GM12874 (cell line): ENCODE measurements at regions not wholly inside any gene's neighbourhood (a gene's known extent, or its start where the extent isn't known, plus 50 kb on each side); places are given as distances from the start of the nearest gene placed in this dataset.

Source experiments
- TF ChIP-seq, protein P1 (sequence below): IDR thresholded peaks from 2 replicates; pipeline ENCODE4 v1.5.1; 2011; ENCODE audit warnings: low read depth, mild to moderate bottlenecking, control low read depth, low read length, moderate library complexity; ENCODE audit not compliant: insufficient read depth

DNA sequence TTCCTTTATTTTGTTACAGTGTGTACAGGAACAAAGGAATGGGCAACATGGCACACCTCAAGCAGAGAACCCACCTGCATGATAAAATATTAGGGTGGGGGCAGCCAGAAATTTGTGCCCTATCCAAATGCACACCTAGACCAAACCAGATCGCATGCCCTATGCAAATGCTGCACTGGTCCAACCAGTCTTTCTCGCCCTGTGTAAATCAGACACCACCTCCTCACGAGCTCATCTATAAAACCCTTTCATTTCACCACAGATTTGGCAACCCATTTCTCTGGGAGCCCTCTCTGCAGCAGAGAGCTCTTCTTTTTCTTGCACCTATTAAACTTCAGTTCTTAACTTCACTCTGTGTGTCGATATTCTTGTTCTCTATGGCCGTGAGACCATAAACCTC is 1559.2 kb downstream of the SLITRK1 start:
- TF ChIP-seq, protein P1, sequence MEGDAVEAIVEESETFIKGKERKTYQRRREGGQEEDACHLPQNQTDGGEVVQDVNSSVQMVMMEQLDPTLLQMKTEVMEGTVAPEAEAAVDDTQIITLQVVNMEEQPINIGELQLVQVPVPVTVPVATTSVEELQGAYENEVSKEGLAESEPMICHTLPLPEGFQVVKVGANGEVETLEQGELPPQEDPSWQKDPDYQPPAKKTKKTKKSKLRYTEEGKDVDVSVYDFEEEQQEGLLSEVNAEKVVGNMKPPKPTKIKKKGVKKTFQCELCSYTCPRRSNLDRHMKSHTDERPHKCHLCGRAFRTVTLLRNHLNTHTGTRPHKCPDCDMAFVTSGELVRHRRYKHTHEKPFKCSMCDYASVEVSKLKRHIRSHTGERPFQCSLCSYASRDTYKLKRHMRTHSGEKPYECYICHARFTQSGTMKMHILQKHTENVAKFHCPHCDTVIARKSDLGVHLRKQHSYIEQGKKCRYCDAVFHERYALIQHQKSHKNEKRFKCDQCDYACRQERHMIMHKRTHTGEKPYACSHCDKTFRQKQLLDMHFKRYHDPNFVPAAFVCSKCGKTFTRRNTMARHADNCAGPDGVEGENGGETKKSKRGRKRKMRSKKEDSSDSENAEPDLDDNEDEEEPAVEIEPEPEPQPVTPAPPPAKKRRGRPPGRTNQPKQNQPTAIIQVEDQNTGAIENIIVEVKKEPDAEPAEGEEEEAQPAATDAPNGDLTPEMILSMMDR = no peak

DNA sequence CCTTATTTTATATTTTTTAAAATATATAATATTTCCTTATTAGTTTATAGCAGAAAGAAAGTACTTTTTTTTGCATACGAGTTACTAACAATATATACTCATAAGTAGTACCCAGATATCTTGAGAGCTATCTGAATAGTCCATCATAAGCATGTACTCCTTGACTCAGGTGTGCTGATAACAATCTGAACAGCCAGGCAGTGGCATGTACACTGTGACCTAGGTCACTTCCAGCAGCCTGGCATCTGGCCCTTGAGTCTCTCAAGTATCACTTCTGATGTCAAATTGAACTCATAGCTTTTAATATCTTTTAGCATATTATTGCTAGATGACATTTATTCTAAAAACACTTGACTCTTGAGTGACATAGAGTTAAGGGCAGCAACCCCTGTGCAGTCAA is 1576.7 kb downstream of the SLITRK1 start:
- TF ChIP-seq, protein P1 = no peak

DNA sequence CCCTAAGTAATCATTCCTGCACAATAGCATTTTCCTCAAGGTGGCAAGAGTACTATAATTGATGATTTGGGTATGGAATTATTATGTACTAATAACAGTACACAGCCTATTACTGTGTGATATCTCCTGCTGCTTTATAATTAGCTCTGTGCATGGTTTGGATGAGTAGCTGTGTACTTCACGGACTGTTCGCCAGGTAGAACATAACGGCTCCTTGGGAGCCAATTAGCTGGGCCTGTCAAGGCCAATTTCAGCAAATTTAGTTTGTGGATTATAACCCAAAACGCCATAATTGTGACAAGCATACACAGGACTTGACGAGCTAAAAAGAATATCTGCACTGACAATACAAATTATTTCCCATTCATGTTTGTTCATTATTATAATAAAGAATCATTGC is 1584.2 kb downstream of the SLITRK1 start:
- TF ChIP-seq, protein P1 = no peak

DNA sequence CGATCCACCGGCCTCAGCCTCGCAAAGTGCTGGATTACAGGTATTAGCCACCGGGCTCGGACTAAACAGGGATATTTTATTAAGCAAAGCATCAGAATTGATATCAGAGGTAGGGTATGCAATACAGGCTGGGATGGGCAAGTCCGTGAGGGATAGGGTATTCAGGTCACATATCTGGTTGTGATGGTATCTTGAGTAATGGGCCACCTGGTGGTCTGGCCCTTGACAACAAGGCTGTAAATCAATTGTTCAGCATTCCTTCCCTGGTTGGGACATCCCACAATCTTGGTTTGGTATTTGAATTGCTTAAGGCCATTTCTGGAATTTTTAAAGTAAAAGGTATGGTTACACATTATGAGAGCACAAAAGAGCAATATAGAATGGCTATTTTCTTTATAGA is 1588.0 kb downstream of the SLITRK1 start:
- TF ChIP-seq, protein P1 = no peak

DNA sequence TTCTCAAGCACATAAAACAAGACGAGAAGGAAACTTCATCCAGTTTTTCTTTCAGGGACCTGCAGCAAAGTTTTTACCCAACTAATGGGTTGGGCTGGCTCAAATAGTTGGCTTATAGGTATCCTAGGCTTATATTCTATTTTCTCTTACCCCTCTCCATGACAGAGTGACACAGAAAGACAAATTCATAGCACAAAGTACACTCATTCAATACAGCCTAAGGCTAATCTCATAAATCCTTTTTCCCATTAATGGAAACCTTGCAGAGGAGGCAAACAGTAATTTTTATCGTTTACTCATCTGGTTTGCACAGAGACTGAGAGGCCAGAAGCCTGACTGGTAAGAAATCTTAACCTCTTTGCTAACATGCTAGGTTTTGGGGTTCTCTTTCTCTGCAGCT is 1589.9 kb downstream of the SLITRK1 start:
- TF ChIP-seq, protein P1 = no peak

DNA sequence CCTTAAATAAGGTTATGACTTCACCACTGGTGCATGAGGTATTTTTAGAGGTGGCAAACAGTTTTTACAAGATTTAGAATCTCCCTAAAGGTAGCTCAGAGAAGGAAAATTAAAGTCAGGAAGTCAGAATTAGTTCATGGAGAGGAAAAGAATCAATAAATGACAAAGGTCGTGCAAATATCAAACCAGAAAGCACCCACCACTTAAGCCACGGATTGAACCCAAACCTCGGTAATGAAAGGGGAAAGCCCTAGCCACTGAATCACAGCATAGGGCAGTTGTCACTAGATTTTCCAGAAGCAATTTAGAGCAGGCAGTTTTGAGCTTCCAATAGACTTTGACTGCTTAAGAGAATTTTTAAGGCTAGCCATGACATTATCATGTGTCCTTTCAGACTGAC is 1590.4 kb downstream of the SLITRK1 start:
- TF ChIP-seq, protein P1 = no peak

DNA sequence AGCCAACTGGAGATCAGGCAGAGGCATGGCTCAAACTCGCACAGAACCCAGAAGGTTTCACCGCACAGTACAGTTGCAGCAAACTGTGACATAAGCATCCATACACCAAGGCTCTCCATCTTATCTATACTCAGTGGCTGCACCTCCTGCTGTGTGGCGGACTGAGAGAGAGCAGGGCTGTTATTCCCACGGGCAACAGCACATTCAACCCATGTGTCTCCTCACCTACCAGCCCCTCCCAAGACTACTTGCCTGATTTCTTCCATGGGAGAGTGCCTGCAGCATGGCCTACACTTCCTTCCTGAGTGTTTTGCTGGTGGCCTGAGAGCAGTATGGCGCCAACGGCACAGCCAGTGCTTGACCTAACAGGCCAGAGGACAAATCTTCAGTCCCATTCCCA is 1606.6 kb downstream of the SLITRK1 start:
- TF ChIP-seq, protein P1 = no peak

DNA sequence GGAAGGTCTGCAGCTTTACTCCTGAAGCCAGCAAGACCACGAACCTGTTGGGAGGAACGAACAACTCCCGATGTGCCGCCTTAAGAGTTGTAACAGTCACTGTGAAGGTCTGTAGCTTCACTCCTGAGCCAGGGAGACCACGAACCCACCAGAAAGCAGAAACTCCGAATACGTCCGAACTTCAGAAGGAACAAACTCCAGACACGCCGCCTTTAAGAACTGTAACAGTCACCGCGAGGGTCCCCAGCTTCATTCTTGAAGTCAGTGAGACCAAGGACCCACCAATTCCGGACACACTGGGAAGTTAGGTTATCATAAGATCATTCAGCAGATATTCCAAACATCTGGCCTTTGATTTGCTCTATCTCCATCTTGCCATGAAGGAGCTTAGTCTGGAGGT is 1623.0 kb downstream of the SLITRK1 start:
- TF ChIP-seq, protein P1 = no peak
